Stimulated activated naive CD8-positive, alpha-beta T cell treated with anti-CD3 and anti-CD28 coated beads, Interleukin-15, Interleukin-2, amounts not matched to agents 100 U/mL and 50 U/mL, for 24 hours (primary cell): ENCODE measurements at regions not wholly inside any gene's neighbourhood (a gene's known extent, or its start where the extent isn't known, plus 50 kb on each side); places are given as distances from the start of the nearest gene placed in this dataset.

Source experiments
- ATAC-seq: fragments of 150-1000 bp; cut with Tn5 transposase; one replicate; pipeline ENCODE4 v1.10.0; 2021
- DNase-seq: peaks from one replicate; pipeline ENCODE4 v3.0.0; 2021

DNA sequence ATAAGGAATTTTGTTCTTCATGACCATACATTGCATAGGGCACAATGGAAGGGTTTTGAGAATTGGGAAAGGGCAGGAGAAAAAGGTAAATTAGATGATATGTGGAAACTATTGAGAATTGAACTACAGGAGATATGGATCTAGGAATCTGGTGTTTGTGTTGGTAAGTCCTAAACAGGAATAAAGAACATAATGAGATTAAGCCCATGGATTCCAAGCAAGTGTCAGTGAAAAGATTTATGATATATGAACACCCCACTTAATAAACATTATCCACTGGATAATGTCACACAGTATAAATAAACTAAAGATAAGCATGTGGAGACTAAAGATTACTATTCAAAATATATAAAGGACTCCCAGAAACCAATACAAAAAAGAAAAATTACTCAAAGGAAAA lies 98.2 kb downstream of the TNFSF18 start:
- DNase-seq: no peak
- ATAC-seq: no peak

DNA sequence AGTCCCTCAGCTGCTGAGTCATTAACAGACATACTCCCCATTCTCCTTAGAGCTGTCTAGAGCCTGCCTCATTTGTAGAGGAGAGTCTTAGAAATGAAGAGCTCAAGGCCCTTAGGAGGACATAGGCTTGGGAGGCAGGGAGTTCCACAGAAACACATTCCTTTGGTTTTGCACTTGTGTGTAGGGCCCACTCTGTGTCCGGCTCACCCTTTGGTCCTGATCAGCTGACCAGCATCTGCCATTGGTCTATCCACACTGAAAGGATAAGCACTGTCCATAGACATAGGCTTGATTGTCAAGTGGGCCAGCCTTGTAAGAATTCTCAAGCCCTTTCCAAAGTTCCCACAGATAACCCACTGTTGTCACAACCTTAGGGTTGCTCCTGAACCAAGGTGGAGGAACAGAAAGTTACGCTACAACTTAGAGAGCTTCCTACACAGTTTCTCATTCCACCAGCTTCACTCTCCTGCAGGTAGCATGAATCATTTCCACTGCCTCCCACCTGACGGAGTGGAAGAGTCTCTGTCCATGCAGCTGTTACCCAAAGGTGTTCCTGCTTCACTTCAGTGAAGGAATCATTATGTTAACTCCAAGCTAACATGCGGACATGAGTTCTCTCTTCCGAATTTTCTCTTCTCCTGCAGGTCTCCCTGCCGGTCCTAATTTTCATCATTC lies 96.1 kb downstream of the TNFSF18 start:
- ATAC-seq (no peak), DNase-seq (no peak)

DNA sequence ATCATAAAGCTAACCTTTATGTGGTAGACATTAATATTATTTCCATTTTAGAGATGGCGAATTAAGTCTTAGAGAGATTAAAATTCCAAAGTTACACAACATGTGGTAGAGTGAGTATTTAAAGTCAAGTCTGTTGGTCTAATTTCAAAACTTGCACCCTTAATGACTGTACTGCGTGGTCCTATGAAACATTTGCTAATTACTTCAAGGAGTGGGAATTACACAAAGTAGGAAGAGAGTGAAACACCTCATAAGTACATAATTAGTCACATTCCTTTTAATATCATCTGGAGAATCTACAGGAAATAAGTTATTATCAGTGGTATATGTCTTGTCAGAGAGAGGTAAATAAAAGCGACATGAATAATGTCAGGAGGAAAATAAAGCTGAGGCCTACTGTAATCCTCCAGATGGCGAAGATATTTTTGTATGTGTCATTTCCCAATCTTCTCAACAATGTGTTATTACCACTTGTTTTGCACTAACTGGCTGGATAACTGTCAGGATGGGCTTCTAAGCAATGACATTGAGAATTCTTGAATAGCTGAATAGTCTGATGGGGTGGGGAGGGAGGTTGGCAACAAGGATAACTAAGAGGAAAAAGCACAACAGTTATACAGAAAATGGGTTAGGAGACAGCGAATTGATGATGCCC lies 95.5 kb downstream of the TNFSF18 start:
- DNase-seq: no peak
- no peak for ATAC-seq

DNA sequence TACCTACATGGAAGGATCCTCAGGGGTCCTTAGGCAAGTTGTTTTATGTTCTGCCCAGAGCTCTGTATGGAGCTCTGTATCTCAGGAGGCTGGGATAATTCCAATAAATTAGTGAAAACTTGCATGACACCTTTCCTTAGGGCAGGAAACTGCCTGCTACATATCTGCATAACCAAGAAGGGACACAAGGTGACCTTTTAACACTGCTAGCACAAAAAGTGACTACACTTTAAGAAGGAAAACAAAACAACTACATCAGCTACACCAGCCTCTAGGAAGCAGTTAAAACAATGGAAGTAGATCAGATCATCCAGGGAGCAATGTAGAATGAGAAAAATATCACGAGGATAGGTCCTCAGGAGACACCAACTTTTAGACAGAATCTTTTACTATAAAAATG lies 93.9 kb downstream of the TNFSF18 start:
- ATAC-seq (no peak), DNase-seq (no peak)

DNA sequence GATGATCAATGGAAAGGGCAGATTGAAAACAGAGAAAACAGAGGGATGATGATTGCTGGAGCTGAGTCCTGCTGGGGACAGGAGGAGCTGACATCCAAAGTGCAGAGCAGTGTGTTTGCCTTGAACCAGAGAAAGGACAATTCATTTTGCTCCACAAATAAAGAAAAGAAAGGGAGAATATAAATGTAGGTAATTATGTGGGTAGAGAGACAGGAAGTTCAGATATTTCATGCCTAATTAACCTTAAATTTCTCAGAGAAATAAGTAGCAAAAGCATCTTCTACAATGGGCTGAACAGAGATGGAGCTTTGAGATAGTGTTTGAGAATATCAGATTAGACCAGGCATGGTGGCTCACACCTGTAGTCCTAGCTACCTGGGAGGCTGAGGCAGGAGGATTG lies 93.2 kb downstream of the TNFSF18 start:
- ATAC-seq (no peak), DNase-seq (no peak)

DNA sequence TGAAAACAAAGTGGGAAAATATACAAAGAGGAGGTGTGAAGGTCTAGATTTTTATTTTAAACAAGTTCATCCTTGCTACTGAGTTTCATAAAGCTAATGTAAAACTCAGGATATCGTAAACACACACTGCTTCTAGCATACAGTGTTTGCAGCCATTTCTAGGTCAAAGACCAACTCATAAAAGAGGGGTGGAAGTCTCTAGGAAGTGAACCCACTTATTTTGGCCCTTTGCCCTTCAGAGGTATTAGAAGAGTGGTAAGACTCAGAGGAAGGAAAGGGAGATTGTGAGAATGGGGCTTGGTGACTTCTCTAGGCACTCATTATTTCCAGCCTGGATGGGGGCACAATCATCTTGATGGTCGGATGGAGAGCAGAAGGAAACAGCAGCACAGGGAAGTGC lies 91.2 kb downstream of the TNFSF18 start:
- DNase-seq (no peak), ATAC-seq (no peak)

DNA sequence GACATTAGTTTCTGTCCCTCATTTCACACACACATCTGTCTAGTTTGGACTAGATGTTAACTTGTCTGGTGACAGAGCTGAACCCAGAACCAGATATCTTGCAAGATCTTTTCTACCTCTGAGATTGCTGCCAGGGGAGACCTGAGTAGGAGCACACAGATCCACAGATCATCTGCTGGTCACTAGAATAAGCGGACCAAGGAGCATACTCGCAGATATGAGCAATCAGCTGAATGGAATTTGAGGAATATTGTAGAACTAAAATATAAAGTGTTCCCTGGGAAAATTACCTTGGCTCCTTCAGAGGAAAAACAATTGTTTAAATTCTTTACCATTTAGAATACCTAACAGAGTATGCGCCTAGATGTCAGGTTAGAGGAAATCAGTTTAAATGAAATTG lies 90.7 kb downstream of the TNFSF18 start:
- ATAC-seq (no peak), DNase-seq (no peak)

DNA sequence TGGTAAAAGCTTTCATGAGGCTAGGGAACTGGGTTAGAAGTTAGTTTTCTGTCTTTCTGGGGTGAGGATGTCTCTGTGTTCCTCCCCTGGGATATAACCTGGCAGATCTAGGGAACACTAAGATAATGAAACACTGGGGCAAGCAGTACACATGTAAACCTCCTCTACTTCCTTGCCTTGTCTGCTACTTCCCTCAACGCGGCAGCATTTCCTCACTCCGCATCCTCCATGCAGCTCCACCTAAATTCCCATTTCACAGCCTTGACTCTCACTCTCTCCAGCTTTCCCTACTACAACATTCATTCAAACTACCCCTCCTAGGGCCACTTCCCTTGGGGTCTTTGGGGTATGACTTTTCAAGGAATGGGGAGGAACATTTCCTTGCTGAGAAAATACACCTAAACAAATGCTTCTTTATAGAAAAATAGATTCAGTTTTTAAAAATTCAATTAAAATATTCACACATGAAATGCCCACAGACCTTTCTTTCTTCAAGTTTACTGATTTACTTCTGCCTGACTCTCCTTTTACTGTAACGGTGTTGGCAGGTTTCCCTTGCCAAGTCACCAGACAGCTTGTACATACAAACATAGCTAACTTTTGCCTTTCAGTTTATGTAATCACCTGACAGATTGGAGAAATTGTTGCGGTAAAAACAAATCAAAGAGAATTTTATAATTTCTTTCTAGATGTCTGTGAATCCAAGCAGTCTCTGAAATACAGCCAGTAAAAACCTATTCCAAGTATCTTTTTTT lies 90.1 kb downstream of the TNFSF18 start:
- no peak for ATAC-seq
- no peak for DNase-seq

DNA sequence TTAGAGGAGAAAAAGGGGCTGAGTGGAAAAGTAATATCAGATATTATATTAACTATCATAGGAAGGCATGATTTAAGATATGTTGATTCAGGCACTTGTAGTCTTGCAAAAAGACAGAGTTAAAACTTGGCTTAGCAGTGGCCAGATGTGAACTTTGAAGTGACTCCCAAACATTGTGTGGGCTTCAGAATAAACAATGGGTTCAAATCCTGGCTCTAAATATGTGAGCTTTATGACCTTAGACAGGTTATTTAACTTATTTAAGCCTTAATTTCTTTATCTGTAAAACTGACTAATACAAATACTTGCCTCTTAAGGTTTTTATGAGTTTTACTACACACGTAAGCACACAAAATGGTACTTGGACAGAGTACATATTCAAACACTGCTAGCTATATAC lies 85.9 kb downstream of the TNFSF18 start:
- ATAC-seq: no peak
- DNase-seq: no peak

DNA sequence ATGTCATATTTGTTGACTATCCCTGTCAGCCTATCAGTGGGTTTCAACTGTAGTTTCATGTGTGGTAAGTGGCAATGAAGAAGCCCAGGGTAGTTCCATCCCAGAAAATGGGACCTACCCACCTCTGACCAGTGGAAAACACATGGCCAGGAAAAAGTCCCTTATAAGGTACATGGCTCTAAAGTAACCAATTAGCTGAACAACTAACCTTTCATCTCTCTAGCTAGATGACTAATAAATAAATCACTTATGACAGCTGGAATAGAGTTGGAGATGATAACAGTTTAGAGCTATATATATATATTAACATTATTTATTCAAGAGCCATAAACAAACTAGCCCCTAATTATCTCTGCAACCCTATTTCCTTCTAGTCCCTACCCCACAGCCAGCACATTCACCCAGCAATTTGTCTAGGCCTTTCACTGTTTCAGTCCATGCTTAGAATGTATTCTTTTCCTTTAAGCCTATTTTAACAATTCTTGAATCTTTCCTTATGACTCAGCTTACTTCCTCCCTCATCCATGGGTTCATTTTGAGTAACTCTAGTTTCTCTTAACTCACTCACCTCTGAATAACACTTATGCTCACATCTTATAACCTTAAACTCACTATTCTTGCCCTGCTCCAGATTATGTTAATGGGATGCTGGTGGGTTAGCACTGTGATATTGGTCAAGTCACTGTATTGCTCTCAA lies 83.7 kb downstream of the TNFSF18 start:
- peak; percentile 82 for ATAC-seq

DNA sequence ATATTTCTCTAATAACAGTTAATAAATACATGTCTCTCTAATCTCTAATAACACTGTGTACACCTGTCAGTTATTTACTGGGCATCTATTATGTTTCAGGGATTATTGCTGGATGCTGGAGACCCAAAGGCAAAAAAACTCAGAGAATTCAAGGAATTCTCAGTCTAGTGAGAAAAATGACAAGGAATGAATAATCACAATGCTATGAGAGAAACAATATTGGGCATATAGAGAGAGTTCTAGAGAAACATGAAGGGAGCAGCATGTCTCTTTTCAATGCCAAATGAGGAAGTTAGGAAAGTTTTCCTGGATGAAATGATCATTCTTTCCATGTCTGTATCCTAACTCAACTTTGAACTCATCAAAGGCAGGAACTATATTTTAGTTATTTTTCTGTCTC lies 82.8 kb downstream of the TNFSF18 start:
- no peak for DNase-seq
- no peak for ATAC-seq

More for the DNA sequence above, 83.7 kb downstream of the TNFSF18 start:
- peak; percentile 11 for DNase-seq

DNA sequence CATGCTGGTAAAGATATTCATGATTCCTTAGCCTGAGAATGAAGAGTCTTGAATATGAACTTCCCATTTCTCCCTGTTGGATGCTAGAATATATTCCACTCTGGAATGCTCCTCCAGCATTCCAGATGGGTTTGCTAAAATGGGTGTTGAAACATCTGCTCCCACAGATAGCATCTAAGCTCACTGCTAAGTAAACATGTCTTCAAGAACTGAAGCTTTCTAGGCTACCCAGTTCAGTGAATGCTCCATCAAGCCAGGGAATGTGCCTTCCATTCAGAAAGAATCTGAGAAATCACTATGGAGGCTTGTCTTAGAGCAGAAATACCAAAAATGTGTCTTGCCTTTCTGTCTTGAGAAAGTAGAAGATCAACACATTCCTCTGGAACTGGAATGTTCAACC lies 81.1 kb downstream of the TNFSF18 start:
- ATAC-seq: no peak
- DNase-seq: no peak

DNA sequence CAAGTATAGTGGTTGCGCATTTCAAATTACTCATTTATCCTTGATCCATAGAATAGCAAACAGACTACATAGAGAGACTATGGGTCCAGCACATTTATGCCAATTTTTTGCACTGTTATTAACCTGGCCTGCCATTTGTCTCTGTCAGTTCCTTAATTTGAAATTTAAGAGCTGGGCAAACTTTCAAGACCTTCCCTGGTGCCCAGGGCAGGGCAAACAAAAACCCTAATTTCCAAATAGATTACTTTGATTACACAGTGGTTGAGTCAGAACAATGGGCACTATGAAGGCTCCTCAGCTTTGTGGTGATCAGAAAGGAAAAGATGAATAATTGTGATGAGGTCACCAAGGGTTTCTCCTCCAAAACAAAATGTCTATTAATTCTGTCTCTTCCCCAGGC lies 80.6 kb downstream of the TNFSF18 start:
- peak; percentile 57 for ATAC-seq
- no peak for DNase-seq

DNA sequence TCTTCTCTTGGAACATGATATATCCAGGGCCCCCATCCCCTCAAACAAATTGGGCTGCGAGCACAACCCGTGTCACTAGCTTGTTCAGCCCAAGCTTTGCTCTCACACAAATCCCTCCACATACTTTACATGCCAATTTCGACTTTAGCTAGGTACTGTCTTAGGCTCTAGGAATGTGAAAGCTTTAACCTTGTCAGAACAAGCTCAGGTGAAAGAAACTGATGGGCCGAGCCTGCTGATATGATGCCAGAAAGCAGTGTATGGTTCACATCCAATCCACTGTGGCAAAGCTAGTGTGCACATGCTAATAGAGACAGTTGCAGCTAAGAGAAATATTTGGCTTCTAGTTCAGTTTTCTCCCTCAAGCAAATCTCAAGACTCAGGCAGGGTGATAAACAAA lies 79.5 kb downstream of the TNFSF18 start:
- DNase-seq (no peak), ATAC-seq (no peak)

DNA sequence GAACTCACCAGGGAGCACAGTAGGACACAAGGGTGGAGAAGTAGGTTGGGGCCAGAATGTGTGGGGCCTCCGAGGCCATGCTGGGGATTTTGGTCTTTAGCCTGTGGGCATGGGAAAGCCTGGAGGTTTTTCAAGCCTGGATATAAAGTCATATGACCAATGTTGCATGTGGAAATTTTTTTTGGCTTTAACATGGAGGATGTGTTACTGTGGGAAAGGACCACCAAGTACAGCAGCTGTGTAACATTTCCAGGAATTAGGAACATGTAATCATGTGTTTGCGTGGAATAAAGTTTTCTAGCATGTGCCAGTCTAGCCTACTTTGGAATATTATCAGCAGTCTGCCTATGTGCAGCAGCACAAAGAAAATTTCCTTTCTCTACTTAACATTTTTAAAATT lies 78.5 kb downstream of the TNFSF18 start:
- ATAC-seq (no peak), DNase-seq (no peak)

DNA sequence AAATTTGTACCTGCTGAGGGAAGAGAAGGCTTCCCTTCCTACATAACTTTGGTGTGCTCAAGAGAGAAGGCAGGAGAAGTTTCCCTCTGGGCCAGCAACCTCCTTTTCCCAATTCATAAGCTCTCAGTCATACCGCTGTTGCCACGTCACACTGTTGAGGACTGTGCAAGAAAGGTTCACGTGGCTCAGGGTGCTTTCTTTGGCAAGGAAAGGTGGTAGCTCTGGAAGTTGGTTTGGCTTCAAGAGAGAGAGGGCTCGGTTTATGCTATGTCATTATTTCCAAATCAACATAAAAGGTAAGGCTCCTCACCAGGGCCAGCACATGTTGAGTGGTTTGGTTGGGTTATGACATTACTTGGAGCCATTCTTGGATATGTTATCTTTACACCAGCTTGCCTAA lies 77.3 kb downstream of the TNFSF18 start:
- DNase-seq (no peak), ATAC-seq (no peak)

DNA sequence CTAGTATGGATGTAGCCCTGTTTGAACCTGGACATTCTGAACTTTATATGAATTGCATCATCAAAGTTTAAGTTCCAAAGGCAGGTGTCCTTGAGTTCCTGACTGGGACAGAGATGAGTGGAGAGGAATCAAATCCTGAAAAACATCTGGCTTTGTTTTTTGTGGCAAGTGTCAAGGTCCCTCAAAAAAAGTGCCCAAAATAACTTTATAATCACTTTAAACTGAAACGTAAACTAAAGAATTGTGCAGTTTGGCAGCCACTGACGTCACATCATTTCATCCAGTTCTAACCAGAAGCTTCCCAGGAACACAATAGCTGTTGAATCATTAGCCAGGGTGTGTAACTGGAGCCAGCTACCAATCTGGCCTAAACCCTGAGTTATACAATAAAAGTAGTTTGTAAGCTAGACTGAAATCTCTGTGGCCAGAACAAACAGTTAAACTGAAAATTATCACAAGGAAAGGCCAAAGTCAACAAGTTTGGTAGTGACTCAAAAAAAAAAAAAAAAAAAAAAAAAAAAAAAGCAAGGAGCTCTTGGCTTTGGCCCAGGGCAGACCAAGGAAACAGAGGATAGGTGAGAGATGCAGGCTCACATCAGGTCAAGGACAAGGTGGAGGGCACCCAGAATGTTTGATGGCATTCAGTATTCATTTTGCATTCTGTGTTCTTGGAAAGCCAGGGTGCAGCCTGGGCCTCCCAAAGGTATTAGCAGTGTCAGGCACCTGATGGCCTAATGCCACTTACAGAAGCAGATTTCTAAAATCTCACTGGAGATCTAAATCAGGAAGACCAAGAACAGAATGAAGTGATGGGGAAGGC lies 74.3 kb downstream of the TNFSF18 start:
- DNase-seq (no peak), ATAC-seq (no peak)

DNA sequence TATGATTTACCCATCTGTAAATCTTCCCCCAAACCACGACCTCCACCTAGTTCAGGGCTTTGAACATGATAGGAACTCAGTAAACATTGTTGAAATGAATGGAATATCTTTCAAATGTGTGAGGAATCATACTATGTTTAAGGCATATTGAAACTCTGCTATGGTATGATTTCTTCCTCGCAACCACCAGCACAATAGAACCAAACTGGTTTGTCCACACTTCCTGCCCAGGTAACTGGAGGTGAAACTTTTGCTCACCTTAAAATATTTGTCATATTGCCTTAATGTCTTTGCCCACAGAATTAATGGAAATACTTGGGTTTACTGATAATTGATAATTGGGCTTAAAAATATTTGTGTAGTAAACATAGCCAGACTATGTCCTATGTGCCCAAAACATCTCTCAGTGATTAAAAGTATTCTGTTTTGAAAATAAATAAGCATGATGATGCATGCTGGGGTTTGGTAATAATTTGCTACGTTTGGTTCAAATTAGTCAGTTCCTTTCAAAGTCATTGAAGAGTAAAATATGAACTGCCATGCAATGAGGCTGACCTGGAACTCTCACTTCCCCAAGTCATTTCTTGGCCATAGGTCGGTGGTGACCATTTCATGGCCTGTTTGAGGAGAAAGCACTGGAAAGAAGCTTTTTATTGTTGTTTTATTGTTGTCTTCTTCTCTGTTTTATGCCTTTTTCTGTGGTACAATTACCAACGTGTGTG lies 73.3 kb downstream of the TNFSF18 start:
- DNase-seq: no peak
- no peak for ATAC-seq

DNA sequence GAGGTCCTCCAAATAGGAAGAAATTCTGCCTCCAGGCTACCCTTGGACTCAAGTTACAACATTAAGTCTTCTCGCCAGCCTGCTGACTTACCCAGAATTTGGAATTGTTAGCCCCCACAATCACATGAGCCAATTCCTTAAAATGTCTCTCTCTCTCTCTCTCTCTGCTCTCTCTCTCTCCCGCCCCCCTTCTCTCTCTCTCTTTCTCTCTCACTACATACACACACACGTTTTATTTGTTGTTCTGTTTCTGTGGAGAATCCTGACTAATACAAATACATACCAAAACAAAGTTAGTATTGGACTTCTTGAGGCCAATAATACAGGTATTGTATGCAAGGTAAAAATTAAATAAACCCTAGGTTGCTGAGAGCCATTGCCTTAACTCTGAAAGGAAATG lies 72.1 kb downstream of the TNFSF18 start:
- no peak for DNase-seq
- no peak for ATAC-seq

DNA sequence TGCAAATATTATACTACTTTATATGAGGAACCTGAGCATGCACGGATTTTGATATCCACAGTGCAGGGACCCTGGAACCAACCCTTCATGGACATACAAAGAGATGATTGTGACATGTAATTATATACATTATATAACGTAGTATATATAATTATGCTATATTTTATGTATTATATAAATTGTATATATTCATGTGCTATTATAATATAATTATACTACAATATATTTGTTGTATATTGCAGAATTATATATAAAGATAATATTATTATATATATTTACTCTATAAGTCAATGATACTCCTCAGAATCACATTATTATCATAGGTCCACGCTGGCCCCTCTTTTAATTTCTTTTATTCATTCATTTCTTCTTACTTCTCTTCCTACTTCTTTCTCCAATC lies 70.9 kb downstream of the TNFSF18 start:
- no peak for ATAC-seq
- DNase-seq: no peak

DNA sequence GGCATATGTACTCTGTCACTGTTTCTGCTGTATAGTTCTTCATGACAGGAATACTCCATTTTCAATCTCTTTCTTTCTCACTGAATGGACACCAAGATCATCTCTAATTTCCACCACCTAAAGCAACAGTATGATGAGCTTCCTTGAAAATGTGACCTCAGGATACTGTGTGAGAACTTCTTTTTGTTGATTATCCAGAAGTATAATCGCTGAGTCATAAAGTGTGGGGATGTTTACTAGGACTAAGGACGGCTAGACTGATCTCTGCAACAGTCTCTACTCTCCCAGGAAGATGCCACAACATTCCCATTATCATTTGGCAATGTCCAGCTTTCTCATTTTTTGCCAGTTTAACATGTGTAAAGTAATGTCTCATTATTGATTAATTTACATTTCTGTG lies 70.3 kb downstream of the TNFSF18 start:
- ATAC-seq (no peak), DNase-seq (no peak)
